Iris pigment epithelial cell (primary cell): ENCODE measurements at regions not wholly inside any gene's neighbourhood (a gene's known extent, or its start where the extent isn't known, plus 50 kb on each side); places are given as distances from the start of the nearest gene placed in this dataset.
A peak's percentile ranks its signal among the peaks of the same experiment; 100 is the strongest.
"Not testable (repeated sequence)": the region's sequence is repeated elsewhere in the genome, so short reads cannot be mapped to it uniquely, and the experiment has no call there.

Experiments used
- DNase-seq: peaks from one replicate; pipeline ENCODE4 v3.0.0-alpha.2; 2011; ENCODE audit warnings: low read depth

GRCh38 chrX:109172091-109172602 lies 309.7 kb downstream of the GUCY2F start:
- DNase-seq: no peak

- DNase-seq: no peak
Measured at GRCh38 chrX:109155161-109155560, 326.7 kb downstream of the GUCY2F start.

GRCh38 chrX:109144173-109144572 lies 337.7 kb downstream of the GUCY2F start:
- DNase-seq: not testable (repeated sequence)

- no peak for DNase-seq
Measured at GRCh38 chrX:109140463-109140862, 341.4 kb downstream of the GUCY2F start.

GRCh38 chrX:109134777-109135176 lies 347.1 kb downstream of the GUCY2F start:
- no peak for DNase-seq

GRCh38 chrX:109125304-109125703 lies 356.6 kb downstream of the GUCY2F start:
- no peak for DNase-seq

GRCh38 chrX:109089359-109089758 lies 353.0 kb upstream of the IRS4 start:
- DNase-seq: no peak

- no peak for DNase-seq
Measured at GRCh38 chrX:109077788-109078187, 341.4 kb upstream of the IRS4 start.

GRCh38 chrX:109054181-109054581 lies 317.8 kb upstream of the IRS4 start:
- DNase-seq: peak; percentile 8

- no peak for DNase-seq
Measured at GRCh38 chrX:109049903-109050302, 313.5 kb upstream of the IRS4 start.

GRCh38 chrX:109049416-109049815 lies 313.1 kb upstream of the IRS4 start:
- no peak for DNase-seq

GRCh38 chrX:109040057-109040456 lies 303.7 kb upstream of the IRS4 start:
- DNase-seq: no peak

GRCh38 chrX:109036624-109037023 lies 300.3 kb upstream of the IRS4 start:
- DNase-seq: no peak

GRCh38 chrX:108993909-108994308 lies 257.5 kb upstream of the IRS4 start:
- no peak for DNase-seq

- DNase-seq: not testable (repeated sequence)
Measured at GRCh38 chrX:108972899-108973298, 236.5 kb upstream of the IRS4 start.

- no peak for DNase-seq
Measured at GRCh38 chrX:108947205-108947604, 210.8 kb upstream of the IRS4 start.

- no peak for DNase-seq
Measured at GRCh38 chrX:108946531-108946930, 210.2 kb upstream of the IRS4 start.

- DNase-seq: no peak
Measured at GRCh38 chrX:108945883-108946523, 209.6 kb upstream of the IRS4 start.

GRCh38 chrX:108914791-108915190 lies 178.4 kb upstream of the IRS4 start:
- no peak for DNase-seq

GRCh38 chrX:108903831-108904230 lies 167.5 kb upstream of the IRS4 start:
- not testable (repeated sequence) for DNase-seq

GRCh38 chrX:108900333-108900732 lies 164.0 kb upstream of the IRS4 start:
- DNase-seq: no peak

- DNase-seq: not testable (repeated sequence)
Measured at GRCh38 chrX:108896349-108896748, 160.0 kb upstream of the IRS4 start.

- no peak for DNase-seq
Measured at GRCh38 chrX:108892501-108892900, 156.1 kb upstream of the IRS4 start.

- DNase-seq: no peak
Measured at GRCh38 chrX:108875548-108875947, 139.2 kb upstream of the IRS4 start.
